ENCODE measurements at regions not wholly inside any gene's neighbourhood (a gene's known extent, or its start where the extent isn't known, plus 50 kb on each side); places are given as distances from the start of the nearest gene placed in this dataset.
"Not testable (repeated sequence)": the region's sequence is repeated elsewhere in the genome, so short reads cannot be mapped to it uniquely, and the experiment has no call there.

DNA sequence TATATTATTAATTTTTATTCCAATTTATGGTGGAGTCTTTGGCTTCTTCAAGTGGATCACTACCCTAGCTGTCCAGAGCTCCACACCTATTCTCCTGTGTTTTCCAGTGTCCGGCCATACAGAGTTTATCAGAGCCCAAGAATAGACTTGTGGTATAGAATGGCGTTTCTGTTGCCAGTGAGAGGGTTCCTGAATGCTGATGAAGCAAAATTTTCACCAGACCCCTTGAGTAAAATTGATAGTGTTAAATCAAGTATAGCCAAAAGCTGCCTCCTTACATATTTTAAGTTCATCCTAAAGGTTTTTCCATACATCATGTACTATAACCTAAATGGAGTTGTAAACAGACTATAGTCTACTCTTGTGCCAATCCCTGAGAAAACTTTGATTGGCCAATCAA lies 171.5 kb upstream of the CHL1 start:
- TF ChIP-seq, protein P1, sequence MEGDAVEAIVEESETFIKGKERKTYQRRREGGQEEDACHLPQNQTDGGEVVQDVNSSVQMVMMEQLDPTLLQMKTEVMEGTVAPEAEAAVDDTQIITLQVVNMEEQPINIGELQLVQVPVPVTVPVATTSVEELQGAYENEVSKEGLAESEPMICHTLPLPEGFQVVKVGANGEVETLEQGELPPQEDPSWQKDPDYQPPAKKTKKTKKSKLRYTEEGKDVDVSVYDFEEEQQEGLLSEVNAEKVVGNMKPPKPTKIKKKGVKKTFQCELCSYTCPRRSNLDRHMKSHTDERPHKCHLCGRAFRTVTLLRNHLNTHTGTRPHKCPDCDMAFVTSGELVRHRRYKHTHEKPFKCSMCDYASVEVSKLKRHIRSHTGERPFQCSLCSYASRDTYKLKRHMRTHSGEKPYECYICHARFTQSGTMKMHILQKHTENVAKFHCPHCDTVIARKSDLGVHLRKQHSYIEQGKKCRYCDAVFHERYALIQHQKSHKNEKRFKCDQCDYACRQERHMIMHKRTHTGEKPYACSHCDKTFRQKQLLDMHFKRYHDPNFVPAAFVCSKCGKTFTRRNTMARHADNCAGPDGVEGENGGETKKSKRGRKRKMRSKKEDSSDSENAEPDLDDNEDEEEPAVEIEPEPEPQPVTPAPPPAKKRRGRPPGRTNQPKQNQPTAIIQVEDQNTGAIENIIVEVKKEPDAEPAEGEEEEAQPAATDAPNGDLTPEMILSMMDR (IDR thresholded peaks at IDR 0.05; ENCODE audit: unreplicated experiment in 3 of 3): no peak
- no peaks in the 10 kb centered on the region for H3K9me3 Mint-ChIP-seq
- H3K4me1 Mint-ChIP-seq: no peaks in the 10 kb centered on the region
- no peaks in the 10 kb centered on the region for H3K36me3 Mint-ChIP-seq (ENCODE audit: low read depth)
- no peak overlapping the region for H3K27ac Mint-ChIP-seq
- peaks cover 8% of the 10 kb centered on the region for H3K27me3 Mint-ChIP-seq (ENCODE audit: low read depth)
- H3K4me3 Mint-ChIP-seq: no peak overlapping the region

DNA sequence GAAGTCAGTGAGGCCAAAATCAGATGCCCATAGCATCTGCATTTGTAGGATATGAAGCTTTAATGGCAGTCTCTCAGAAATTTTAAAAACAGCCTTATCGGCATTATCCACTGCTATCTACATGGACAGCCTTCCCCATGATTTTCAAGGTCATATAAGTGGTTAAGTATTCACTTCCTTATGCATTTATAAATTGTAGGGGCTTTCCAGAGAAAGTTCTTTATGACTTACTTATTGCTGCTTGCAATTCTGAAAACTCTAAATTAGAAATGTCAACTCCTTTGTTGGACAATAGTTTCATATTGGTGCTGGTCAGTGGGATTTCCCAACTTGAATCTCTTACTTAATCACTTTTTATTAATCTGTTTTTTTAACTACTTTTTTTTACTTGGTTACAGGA lies 160.6 kb upstream of the CHL1 start:
- not testable (repeated sequence) for H3K27ac Mint-ChIP-seq; H3K9me3 Mint-ChIP-seq; H3K36me3 Mint-ChIP-seq (ENCODE audit: low read depth); H3K4me3 Mint-ChIP-seq; H3K4me1 Mint-ChIP-seq
- peaks cover 14% of the 10 kb centered on the region for H3K27me3 Mint-ChIP-seq (ENCODE audit: low read depth)

DNA sequence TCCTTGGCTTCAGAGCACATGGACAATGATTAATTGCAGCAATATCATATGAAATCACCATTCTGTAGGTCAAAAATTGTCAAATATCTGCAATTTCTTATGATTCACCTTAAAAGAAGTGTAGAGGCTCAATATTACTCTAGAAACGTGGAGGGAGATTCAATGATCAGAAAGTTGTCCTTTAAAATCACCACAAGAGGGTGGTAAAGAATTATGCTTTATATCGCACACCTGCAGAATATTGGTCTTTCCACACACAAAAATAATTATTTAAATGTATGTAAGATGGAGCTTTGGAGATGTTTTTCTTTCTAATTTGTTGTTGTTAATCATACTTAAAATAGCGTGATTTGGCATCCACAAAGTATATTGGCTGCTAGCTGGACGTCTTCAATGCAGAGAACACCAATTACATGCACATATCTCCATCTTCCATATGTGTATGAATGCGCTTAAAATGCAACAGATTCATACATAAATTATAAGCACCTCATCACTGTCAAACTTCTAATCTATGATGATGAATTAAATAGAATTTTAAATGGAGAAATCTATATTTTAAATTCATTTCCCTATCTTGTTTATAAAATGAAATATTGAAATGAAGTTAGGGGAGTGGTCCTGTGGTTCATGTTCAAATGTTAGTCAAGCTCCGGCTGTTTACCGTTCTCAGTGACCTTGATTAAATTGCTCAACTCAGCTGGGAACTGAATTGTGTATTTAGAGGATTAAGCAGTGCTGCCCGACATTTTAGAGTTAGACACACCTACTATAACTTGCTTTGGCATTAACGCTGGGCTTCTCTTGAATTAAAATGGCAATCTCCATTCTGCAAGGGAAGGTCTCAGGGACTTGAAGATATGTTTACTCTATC lies 153.5 kb upstream of the CHL1 start:
- not testable (repeated sequence) for H3K4me3 Mint-ChIP-seq
- TF ChIP-seq, protein P1 (IDR thresholded peaks at IDR 0.05; ENCODE audit: unreplicated experiment in 3 of 3): peak; percentile 56 to 70 (median 66)

DNA sequence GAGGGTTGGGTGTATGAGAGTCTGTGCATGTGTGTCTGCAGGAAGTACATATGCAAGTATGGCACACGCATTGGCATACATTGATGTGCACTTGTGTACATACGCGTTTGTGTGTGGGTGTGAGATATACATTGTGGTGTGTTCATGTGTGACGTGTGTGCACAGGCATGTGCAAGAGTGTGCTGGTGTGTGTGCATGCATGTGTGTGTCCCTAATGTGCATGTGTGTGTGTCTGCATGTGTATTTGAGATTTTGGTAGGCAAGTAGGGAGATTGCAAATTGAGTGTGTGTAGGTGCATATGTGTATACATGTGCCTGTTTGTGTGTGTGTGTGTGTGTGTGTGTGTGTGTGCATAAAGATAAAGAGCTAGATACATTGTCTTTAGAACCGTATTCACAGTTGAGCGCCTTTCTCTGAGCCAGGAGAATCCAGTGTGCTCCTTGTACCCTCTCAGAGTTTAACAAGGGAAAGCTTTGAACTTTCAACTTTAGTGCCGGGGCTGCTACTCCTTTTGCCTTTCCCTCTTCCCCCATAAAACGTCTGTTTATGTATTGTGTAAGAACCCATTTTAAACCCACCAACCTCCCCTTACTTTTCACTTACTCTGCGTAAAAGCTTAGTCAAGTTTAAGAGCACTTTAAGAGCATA lies 152.4 kb upstream of the CHL1 start:
- Mint-ChIP-seq H3K27ac (peak overlapping the region in 2 of 3 experiments; percentile 28 to 32), H3K4me3 (no peak overlapping the region), H3K9me3 (no peaks in the 10 kb centered on the region), H3K36me3 (ENCODE audit: low read depth) (no peaks in the 10 kb centered on the region), H3K27me3 (ENCODE audit: low read depth) (peaks cover 7% of the 10 kb centered on the region), H3K4me1 (no peaks in the 10 kb centered on the region)
- TF ChIP-seq, protein P1 (IDR thresholded peaks at IDR 0.05; ENCODE audit: unreplicated experiment in 3 of 3): no peak

More for the DNA sequence above, 153.5 kb upstream of the CHL1 start:
- not testable (repeated sequence) for H3K36me3 Mint-ChIP-seq (ENCODE audit: low read depth); H3K27ac Mint-ChIP-seq; H3K4me1 Mint-ChIP-seq; H3K9me3 Mint-ChIP-seq; H3K27me3 Mint-ChIP-seq (ENCODE audit: low read depth)

DNA sequence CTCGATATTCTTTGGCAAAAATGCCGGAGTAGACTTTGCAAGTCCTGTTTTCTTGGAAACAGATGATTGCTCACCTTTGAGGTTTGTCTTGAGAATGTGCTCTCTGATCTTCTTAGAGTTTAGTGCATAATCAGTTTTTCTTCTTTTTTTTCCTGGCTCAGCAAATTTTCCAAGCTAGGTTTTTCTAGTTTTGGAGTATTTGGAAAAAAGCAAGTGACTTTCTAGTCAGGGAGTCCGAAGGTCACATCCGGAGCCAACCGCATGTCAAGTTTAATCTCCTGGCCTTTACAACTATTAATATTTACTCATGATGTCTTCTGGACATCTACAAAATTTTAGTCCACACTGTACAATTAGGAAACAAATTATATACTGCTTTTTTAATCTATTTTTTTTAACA lies 151.6 kb upstream of the CHL1 start:
- not testable (repeated sequence) for H3K9me3 Mint-ChIP-seq; H3K4me1 Mint-ChIP-seq; H3K27me3 Mint-ChIP-seq (ENCODE audit: low read depth); H3K36me3 Mint-ChIP-seq (ENCODE audit: low read depth); H3K4me3 Mint-ChIP-seq
- peak overlapping the region in 2 of 3 experiments; percentile 50 to 58 for H3K27ac Mint-ChIP-seq

DNA sequence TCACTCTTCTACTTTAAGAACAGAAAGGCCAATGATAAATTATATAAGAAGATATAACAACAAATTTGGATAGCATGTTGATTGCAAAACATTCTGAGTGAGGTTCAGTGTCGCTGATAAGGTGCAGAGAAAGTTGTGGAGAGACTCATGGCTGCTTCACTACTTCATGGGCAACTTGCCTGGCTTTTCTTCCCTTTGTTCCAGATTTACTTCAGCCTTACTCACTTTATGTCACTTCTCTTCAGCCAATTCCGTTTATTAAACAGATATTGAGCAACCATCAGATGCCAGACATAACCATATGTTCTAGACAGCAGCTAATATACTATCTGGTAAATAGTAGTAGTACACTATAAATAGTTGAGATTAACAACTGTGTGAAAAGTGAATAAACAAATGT lies 150.0 kb upstream of the CHL1 start:
- no peak overlapping the region for H3K4me3 Mint-ChIP-seq
- TF ChIP-seq, protein P1 (IDR thresholded peaks at IDR 0.05; ENCODE audit: unreplicated experiment in 3 of 3): no peak
- peaks cover 1% of the 10 kb centered on the region for H3K27me3 Mint-ChIP-seq (ENCODE audit: low read depth)
- no peak overlapping the region for H3K27ac Mint-ChIP-seq
- no peaks in the 10 kb centered on the region for H3K4me1 Mint-ChIP-seq
- H3K9me3 Mint-ChIP-seq: peaks cover 3% of the 10 kb centered on the region
- H3K36me3 Mint-ChIP-seq (ENCODE audit: low read depth): no peaks in the 10 kb centered on the region

DNA sequence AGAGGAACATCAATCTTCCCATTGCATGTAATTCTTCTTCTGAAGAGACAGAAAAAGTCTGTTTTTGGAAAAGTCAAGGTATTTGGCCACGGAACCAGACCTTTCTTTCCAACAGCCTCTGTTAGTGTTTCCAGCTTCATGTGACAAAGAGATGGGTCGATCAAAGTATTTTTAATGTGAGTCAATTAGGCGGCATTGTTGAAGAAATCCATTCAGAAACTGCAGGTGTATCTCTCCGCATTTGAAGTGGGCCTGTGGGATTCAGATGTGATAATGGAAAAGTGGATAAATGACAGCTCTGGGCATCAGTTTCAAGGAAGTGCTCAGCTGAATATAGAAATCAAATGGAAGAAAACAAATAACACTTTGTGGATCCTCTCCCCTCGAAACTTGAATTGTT lies 143.1 kb upstream of the CHL1 start:
- not testable (repeated sequence) for H3K27me3 Mint-ChIP-seq (ENCODE audit: low read depth); H3K4me3 Mint-ChIP-seq; H3K9me3 Mint-ChIP-seq; H3K36me3 Mint-ChIP-seq (ENCODE audit: low read depth); H3K4me1 Mint-ChIP-seq; H3K27ac Mint-ChIP-seq

All from nephron (organoid).